SKM-1 (cell line): ENCODE measurements at regions not wholly inside any gene's neighbourhood (a gene's known extent, or its start where the extent isn't known, plus 50 kb on each side); places are given as distances from the start of the nearest gene placed in this dataset.

ENCODE experiments used
- DNase-seq: peaks from one replicate; lab custom pipeline; 2025; ENCODE audit not compliant: unreplicated experiment; lab: John Stamatoyannopoulos, UW

DNA sequence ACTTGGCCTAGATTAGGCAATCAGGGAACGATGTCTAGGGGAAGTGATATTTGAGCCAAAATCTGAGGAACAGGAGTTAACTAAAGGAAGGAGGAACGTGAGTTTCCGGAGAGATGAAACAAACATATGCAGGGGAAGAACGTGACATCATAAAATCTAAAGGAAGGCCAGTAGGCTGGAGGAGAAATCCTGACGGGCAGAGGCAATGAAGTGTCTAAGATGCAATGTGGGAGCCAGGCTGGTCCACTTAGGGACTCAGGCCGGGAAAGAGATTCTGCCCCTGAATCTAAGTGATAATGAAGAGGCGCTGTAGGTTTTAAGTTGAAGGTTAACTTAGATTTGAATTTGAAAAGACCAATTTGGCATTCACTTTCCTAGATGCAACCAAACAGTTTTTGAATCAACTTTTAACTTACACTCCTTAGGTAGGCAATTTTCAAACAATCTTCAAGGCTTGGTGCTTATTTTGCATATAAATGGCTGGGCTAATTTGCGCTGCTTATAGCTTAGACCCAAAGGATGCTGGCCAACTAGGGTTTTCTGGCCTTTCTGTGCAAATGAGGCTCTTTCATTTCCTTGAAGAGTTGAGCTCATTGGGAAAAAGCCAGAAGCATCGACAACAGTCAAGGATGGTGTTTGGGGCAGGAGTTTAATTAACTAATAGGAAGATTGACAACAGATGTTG is 221.7 kb downstream of the SOX11 start:
- no peak for DNase-seq

DNA sequence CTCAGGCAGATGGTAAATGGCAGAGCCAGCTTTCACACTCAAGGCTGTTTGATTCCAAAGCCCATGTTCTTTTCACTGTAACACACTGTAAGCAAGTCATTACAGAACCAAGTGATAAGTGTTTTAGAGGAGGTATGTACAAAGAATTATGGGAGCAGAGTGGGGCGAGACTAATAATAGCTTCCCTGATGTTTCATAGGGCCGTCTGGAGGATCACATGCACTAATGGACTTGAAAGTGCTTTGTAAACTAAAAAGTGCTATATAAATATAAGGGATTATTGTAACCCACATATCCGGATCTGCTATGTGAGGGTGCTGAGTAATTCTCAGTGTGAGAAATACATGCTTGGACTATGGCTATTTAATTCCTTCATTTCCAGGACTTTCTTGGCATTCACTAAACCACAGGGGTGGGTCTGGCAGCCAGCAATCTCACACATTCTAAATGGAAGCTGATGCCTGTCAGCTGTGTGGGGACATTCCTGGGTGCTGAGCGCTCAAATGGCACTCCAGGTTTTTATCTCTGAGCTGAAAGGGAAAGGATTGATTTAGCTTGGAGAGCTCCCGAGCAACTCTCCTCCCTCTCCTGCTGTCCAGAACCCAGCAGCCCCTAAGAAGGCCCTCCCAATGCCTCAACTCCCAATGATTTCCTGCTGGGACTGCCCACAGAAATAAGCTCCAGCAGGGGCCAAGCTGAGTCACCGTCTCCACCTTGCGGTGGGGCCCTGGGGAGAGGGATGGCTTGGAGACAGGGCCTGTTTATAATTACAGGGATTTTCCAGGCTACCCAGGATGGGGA is 222.8 kb downstream of the SOX11 start:
- DNase-seq: no peak

DNA sequence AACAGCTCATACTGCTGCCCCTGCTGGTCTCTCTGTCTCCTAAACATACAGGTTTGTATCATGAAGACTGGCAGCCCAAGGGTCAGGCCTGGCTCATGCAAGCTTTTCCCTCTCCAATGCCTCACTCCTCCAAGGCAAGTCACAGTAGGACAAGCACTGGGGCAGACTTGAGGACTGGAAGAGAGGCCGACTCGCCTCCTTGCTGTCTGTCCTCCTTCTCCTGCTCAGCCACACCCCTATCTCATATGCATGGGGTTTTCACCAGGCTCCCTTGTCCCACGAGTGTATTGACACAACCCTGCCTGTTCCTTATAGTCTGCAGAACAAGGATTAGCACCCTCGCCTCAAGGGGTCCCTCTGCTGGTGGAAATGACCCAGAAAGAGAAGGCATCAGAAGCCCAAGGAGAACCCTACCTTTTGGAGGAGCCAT is 223.7 kb downstream of the SOX11 start:
- peak; percentile 3 for DNase-seq

DNA sequence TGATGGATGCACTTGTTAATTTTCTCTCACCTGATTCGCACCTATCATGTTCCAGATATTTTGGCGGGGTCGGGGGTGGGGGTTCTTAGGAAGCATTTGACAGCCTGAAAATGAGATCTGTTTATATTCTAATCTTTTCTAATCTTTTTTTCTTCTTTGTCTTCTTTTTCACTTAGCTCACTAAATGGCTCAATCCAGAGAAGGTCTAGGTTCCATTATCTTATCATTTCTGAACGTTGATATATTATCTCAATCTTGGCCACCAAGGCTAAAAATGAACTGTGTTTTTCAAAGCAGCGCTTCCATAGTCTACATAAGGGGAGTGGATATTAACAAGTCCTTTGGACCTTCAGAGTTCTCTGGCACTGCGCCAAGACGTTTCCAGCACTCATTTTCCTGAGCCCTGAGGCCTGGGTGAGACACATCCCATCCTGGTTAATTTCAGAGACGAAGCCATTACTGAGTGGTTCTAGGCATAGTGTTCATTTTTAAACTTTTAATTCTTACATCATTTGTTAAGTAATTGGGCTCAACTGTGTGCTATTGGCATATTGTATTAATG is 229.0 kb downstream of the SOX11 start:
- DNase-seq: no peak

DNA sequence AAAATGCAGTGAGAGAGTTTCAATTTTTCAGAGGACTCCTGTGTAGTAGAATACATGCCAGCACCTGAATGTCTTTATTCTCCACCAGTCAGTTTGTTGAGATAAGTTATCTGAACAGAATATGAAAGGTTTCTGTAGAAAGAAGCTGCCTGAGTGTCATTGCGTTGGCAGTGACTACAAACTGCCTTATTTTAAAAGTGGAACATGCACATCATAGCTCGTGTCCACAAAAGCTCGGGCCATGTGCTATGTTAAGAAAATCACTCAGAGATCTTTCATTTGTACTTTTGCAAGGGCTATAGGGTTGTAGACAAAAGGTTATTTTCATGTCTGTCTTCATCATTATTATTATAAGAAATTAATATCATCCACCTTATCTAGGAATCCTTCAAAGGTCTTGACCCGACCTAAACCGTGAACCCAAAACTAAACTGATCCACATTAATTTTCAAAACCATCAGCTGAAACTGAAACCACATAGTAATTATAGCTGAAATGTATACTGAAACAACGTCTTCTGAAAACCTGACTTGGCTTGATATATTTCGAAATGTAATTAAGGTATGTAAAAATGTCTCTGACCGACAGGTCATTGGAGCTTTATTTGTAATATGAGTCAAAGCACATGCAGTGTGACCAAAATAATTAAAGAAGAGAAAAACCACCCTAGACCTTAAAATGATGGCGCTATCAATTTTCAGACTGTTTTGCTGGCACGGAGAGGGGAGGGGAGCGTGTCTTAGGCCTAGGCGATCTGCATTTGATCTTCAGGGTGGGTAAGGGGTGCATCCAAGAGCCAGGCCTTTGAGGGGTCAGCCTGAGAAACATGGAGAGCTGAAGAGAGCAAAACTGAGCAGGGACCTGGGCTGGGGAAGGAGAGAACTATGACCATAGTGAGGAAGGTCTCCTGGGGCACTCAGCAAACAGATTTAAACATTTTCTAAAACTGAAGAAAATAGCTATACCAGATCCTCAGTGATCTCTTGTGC is 232.1 kb downstream of the SOX11 start:
- DNase-seq: no peak

DNA sequence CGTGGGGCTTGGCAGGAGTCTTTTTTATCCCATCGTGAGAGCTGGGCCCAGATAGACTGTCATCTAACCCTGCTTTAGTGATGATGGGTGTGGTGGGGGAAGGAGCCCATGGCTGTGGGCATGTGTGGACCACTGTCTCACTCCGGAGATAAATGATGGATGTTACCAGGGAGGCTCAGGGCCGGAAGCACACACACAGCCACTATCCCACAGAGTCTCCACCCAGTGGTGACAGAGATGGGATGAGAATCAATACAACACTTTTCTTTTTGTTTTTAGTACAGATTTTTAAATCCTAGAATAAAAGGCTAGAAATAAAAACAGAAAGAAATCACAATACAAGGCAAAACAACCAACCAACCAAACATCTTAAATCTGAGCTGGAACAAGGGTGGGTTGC is 233.4 kb downstream of the SOX11 start:
- DNase-seq: no peak

DNA sequence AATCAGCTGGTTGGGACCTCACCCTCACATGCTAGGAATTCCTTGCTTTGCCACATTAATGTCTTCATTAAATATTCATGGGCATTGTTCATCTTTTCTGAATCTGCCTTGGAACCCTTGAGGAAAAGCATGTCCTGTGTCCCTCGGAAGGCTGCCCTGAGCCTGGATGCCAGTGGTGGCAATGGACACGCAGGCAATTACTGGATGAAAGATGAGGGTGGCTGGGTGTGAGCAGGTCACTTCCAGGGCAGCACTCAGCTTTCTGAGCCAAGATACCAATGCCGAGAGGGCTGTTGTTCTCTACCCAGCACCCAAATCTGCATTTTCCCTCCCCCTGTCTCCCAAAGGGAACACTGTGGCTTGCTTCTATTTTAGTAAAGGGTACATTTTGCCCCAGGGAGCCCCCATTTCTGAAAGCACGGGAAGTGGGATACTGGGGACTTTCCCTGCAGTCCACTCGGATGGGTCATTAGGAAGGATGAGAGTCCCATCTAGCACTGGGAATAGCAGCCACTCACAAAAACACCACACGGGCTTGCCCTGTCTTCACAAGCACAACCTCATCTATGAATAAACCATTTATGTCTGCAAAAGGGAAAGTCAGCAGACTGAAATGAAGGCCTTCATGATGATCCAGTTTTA is 234.8 kb downstream of the SOX11 start:
- DNase-seq: no peak

DNA sequence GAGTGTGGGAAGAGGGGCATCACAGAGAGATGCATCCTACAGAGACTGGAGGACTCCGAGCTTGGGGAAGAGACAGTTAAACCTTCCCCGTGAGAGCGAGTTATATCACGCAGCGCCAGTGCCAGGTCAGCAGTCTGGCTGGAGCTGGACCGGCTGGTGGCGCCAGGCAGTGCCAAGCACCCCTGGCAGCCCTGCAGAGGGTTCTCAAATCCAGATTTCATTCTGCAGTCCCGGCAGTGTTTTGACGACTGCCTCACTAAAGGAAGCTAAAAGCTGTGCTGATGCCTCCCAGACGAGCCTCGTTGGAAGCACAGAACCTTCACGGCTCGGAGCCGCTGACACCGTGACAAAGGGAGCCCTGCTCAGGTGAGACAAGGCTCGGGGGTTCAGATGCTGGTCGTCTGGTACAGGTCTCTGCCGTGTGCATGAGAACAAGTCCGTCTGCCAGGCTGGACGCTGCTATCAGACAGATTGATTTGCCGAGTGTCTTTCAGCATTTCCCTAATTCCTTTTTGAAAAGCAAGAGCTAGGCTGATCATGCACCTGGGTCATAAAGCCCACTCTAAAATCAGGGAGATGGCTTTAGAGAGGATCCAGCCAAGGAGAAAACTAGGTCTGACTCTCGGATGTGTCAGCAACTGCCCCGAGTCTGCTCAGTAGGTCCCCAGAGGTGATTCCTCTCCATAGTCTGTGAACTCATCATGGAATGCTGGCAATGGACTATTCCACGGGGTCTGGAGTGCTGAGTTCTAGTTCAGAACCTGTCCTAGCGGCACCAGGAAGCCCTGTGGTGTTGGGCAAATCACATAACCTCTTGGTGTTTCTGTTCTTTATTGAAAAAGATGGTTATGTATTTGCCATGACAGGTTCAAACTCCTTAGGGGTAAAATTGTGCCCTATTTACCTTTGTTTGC is 240.6 kb downstream of the SOX11 start:
- no peak for DNase-seq

DNA sequence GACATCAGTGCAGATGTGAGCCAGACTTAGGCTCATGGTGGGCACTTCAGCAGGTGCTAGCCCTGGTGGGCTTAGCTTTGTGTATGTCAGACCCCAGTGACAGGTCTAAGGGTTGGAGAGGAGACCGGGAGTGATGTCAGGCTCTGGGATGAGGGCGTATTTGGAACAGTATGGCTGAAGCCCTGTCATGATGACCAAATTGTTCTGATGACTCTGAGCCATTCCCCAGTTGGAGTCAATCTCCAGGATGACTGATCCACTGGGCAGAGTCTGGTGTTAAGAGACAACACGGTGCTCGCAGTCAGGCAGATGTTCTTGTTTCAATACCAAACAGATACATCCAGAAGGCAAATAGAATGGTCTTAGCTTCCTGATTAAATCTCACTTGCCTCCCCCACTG is 241.5 kb downstream of the SOX11 start:
- DNase-seq: no peak

DNA sequence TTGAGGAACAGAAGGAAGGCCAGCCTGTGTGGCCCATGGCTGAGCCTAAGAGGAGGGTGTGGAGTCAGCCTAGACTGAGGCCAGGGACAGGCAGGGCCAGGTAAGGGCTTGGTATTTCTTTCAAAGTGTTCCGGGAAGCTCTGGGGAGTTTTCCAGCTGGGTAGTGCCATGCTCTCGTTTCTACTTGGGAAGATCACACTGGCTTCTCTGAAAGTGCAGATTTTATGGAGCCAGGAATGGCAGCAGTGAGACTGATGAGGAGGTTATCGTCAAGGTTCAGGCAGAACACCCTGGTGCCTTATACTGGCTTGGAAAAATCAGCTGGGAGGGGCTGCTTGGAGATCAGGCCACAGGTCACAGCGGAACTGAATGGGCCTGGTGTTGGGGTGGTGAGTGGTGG is 245.1 kb downstream of the SOX11 start:
- DNase-seq: no peak

DNA sequence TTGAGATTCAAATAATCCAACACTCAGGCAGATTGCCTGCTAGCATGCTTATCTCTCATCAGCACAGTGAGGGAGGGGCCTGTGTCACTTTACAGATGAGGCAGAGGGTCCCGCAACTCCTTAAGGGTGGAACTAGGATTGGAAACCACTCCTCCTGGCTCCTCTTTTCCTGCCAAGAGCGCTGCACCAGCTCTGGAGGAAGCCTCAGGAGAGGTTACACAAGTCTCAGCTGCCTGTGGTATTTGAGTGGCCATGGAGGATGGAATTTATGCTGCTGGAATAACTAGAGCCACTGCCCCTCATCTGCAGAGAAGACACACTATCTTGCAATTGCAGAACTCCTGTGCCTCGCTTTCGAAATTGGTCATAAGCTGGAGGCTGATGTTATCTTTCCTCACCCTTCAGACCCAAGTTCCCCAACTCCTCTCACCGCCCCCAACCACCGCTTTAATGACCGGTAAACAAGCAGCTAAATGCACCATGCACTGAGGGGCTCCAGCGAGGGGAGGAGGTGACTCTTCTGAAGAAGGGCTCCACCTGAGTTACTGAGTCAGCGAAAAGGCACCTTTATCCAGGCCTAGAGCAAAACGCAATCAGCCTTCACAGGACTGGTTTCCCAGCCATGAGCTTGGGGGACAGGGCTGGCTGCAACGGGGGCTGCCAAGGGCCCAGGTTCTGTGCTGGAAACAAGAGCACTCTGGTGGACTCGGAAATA is 245.8 kb downstream of the SOX11 start:
- DNase-seq: peak; percentile 7

DNA sequence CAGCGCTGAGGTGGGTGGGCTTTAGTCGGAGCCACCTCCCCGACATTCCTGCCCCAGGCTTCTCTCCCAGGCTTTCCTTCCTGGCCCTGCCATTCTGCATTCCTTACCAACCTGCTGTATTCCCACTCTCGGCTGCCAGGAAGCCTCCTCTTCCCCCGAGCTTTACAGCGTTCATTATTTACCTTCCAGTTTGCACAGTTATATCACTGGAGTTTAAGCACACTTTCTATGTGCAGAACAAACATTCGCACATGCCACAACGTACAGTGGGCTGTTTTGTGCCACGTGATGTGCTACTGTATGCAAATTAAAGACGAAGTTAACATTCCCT is 246.3 kb downstream of the SOX11 start:
- no peak for DNase-seq

DNA sequence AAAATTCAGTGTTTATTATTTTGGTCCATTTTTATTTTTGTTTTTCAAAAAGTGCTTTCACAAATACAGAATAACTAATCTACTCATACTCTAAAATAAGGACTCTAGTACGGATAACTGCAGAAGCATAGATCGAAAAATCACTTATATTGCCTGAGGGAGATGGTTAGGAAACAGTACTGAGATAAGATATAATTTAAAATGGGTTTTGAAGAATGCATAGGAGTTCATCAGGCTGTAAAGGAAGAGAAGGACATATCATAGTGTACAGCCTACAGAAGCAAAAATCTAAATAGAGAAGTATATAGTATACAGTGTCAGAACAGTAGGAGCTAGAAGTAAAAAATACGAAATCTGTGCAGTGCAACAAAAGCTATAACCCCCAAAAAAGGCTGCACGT is 247.4 kb downstream of the SOX11 start:
- no peak for DNase-seq

DNA sequence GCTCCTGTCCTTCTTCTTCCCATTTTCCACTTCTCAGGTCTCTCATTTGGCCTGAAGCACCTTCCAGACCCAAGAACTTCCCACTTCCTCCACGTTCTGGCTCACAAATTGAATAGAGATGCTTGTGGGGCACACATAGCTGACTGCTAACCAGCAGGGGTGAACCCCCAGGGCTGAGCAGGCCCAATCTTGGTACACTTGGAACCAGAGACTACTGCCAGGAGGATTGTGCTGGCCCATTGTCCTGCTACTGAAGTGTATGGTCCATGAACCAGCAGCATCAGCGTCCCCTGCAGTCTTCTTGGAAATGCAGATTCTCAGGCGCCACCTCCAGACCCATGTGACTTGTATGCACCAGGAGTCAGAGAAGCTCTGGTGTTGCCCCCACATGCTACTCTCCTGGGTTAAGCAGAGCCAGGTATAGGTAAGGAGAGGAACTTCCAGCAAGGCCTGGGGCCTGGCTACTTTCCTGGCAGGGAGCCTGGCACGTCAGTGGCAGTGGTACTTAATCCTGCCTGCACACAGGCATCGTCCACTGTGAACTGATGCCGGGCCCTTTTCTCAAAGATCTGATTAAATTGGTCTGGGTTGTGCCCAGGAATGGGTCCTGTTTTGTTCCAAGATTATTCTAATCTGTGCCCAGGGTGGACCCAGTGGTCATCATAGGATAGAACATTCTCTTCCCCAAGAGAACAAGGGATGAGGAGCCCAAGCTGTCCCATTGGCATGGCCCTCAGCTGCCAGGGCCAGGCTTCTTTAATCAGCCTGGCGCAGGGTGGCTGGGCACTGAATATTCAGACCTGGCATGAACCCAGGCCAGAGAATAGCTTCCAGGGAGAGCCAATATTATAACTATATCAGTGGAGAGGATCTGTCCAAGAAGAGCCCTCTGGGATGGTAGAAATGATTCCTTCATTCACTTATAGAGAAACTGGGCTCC is 248.7 kb downstream of the SOX11 start:
- DNase-seq: no peak

DNA sequence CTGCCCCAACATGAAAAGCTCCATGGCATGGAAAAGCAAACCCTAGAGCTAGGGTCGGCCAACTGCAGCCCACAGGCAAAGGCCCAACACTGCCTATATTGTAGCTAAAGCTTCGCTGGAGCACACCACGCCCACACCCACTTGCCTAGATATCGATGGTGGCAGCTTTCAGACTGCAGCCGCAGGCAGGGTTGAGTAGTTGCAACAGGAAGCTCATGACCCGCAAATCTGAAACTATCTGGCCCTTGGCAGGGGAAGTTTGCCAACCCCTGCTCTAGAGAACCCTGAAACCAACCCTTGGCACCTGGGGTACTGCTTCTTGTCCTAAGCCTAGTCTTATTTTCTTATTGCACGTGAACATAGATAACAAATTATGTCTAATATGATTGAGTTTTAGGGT is 250.0 kb downstream of the SOX11 start:
- no peak for DNase-seq

DNA sequence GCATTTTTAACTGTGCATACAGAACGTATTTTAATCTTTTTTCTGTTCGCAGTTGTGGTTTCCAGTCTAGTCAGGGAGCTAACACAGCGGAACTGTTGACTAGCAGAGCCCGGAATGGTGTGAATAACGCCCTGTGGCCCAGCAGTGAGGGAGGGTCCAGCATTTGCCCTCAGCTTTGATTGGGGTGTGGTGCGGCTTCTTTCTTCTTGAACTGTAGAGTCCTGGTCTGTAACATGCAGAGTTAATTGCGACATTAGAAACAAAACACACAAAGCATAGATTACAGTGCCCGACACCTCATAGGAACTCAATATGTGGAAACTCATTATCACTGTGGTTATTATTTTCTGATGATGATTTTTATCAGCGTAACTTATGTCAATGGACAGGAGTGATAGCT is 253.6 kb downstream of the SOX11 start:
- no peak for DNase-seq

DNA sequence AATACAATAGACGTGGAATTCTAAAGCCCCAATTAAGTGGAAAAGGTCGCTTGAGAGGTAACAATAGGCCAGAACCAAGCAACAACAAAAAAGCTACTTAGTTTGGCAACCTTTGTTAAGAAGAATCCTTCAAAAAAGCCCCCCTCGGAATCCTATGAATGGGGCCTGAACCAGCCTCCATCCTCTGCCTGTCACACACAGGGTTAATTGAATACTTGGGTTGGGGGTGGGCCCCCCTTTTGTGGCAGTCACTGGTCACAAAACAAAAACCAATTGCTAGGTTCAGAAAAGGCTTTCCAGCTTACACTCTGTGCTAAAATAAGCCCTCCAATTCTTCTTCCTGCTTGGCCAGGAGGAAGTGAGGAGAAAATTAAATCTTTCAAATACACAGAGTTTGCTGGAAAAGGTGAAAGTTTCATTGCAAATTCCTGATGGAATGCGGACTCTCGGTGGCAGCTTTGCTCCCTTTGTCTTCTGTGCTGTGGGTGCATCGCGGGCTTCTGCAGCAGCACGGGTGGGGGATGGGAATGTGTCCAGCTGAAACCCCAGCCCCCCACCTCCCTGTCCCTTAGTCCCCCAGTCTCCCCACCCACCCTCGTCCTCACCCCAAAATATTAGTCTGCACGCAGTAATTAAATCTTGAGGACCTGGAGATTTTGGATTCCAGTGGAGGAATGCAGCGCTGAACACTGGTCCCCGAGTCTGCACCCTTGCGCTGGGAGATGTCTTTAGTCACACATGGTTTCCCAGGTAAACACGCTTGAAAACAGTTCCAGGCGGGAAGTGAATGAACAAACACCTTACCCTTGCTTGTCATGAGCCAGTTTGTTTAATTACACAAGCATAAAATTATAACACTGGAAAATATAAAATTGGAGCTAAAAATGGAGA is 254.3 kb downstream of the SOX11 start:
- no peak for DNase-seq
